HG03280 (cell line): ENCODE measurements at regions not wholly inside any gene's neighbourhood (a gene's known extent, or its start where the extent isn't known, plus 50 kb on each side); places are given as distances from the start of the nearest gene placed in this dataset.

Experiments used
- ATAC-seq: cut with Tn5 transposase; IDR thresholded peaks from one replicate; pipeline ENCODE4 v1.9.1; 2021; ENCODE audit warnings: mild to moderate bottlenecking, moderate library complexity; ENCODE audit not compliant: unreplicated experiment

DNA sequence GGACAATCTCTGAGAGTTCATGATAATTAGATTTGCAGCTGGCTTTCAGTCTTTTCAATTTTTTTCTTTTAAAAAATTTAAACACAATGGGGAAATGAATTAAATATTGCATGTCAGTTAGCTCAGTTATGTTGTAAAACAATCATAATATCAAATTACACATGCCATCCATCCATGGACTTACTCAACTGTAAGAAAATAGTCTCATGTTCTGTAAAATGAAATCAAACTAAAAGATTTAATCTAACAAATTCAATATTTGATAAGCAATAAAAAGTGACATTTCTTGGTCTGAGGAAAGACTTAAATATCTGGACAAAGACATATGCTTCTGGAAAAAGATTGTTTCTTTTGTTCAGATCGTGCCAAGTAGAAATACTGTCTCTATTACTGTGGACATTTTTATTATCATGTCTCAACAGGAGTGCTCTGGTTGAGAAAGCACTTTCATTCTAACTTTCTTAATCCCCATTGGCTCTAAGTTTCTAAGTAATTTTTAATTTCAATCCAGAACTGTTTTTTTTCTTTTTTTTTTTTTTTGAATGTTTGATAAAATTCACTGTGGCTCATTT, 179.2 kb upstream of the FAM3C start:
- no peak for ATAC-seq

DNA sequence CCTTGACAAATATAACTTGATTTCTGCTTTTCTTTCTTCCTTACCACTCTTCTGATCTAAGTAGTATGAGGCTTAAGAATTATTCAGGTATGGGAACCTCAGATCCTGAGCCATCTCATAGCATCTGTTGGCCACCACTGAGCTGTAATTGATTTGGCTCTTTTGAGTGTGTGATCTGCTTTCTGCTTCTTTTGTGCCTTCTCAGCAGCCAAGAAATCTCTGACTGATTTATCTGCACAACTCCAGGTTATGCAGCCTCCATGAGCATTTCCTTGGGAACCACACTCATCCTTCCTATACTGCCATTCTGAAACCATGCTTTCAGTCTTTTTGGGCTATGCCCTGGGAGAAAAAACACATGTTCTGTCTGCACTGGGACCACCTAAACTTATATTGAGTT, 178.0 kb upstream of the FAM3C start:
- ATAC-seq: no peak

DNA sequence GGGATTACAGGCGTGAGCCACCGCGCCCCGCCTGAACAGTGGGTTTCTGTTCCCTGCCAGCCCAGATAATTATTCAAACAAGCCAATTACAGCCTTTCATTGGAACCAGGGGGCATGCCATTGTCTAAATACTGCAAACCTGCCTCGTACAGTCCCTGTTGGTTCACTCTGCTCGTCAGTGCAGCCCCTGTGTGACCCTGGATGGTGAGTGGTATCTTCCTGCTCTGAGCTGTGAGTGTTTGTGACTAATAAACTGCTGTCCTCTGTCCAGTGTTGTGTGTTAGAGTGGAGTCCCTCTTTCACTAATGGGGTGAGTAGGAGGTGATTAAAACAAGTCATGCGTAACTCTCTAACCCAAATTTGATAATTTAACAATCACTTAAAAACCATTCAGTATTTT, 176.5 kb upstream of the FAM3C start:
- no peak for ATAC-seq

DNA sequence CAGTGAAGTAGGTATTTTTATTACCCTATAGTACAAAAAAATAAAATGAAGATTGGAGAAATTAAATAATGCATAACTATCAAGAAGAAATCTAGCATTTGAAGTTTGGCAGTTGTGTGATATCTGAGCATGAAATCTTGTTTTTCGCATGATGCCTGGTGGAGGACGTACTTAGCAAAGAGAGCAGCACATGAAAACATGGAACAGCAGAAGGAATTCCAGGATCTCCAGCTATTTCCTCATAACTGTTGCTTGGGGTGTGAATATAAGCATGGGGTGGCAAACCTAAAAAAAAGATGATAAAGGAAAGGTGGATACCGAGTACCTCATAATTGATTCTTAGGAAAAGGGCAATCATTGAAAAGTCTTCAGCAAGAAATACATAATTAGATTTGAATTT, 174.3 kb upstream of the FAM3C start:
- no peak for ATAC-seq

DNA sequence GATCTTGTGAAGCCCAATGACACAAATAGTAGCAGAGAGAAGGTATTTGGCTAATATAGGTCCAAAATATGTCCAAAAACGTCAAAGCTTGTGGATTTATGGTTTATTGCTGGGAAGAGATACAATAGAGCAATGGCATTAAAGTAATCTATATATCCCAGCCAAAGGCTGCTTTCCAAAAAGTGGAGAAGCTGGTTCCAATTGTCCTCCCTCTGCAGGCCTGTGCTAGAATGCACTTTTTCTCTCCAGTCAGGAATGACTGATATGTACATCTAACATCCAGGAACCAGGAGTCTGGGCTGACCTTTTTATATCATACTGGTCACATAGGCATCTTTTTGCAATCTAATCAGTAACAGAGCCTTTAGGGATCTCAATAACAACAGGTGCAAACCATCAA, 167.1 kb upstream of the FAM3C start:
- ATAC-seq: no peak

DNA sequence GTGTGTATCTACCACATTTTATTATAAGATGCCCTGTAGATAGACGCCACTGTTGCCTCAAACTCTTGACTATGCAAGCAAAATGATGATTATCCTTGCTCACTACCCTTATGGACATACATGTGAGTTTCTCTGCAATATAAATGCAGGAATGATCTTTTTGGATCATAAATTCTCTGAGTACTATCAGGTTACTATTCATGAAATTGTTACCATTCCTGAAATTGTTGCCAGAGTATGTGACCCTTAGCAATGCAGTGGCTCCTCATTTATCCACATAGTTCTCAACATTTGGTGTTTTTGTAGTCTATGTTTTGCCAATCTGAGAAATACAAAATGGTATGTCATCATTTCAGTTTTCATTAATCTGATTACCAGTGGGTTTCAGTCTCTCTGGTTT, 166.2 kb upstream of the FAM3C start:
- ATAC-seq: no peak

DNA sequence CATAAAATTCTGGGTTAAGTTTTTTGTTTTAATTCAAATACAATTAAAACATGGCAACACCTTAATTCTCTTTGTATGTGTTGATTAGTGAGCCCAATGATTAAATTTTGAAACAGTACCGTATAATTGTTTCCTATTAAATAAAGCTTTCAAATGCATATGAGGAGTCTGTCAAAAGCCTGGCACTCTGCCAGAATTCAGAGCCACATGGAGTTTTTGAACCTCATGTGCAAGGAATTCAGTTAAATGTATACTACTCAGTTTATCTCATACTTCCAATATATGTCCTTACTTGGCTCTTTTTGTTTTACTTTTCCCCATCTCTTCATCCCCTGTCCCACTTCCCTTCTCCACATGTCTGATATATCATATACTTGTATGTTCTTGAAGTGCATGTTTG, 165.6 kb upstream of the FAM3C start:
- no peak for ATAC-seq

DNA sequence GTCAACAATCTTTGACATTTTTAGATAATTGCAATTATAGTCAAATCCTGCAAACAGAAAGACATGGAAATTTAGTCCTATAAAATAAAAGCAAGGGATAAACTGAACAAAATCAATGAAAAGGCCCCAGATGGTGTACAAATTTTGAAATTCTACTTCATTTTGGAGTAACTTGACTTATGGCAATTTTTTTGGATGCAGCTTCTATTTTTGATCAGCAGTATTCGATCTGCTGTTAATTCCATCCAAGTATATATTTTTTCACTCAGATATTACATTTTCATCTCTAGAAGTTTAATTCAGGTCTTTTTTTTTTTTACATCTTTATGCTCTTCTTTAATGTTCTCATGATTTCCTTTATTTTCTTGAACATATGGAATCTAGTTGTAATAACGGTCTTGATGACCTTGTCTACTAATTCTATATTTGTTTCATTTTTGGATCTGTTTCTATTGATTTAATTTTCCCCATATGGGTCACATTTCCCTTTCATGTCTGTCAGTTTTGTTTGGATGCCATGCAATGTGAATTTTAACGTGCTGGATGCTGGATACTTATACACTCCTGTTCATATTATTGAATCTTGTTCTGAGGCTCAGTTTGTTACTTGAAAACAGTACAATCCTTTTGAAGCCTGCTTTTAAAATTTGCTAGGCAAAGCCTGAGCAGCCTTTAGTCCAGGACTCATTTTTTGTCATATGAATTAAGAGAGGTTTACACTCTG, 164.3 kb upstream of the FAM3C start:
- ATAC-seq: no peak

DNA sequence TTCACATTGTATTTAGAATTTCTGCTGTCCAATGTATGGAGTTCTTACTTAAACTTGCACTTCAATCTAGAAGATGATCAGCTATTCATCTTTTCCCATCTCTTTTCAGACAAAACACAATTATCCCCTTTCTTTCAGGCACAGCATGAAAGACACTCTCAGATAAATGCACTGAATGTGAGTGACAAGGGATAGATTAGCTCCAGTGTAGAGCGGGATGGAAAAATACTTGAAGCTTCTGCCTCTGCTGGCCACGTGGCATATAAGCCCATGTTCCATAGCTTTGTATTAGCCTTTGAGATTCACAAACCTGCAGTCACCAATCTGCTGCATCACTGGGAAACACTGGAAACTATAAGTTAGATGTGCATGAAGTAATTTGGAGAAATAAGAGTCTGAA, 162.2 kb upstream of the FAM3C start:
- ATAC-seq: no peak

DNA sequence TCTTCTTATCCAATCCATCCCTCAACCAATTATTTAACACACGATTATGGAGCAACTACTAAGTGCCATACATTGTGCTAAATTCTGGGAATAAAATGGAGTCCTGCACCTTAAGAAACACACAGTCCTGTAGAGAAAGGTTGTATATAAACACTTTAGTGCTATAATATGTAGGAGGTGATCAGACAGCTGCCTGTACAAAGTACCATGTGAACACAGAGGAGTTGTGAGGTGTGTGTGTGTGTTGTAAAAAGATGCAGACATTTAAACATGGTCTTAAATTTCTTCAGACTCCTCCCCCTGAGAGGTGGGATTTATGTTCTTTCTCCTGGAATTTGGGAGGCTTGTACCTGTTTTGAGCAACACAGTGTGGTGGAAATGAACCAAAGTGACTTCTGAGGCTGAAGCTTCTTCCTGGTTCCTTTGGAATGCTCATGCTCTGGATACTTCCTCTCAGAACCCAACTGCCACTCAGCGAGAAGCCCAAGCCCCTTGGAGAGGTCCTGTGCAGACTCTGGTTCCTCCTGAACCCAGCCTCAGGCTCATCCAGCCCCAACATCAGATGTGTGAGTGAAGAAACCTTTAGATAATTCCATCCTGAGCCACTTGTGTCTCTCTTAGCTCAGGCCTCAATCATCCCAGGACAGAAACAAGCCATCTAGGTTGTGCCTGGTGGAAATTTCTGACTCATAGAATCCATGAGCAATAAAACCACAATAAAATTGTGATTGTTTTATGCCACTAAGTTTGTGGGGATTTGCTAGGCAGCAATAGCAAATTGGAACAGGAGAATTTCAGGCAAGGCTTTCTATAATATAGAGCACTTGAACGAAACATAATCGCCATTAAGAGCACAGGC, 161.2 kb upstream of the FAM3C start:
- no peak for ATAC-seq

DNA sequence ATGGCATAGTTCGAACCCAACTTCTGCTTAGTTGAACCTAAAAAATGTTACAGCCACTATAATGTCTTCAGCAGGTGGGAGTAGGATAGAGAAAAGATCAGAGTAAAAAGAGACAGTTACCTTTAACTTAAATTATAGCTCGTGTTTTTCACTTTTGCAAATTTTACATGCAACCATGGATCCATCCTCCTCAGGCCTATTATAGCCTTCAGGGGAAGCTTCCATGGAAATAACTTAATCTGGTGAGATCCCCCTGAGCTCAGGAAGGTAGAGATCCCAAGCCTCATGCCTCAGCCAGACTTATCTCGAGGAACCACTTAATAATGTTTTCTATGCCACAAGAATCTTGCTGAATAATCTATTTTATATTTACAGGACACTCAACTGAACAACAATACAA, 159.4 kb upstream of the FAM3C start:
- no peak for ATAC-seq

DNA sequence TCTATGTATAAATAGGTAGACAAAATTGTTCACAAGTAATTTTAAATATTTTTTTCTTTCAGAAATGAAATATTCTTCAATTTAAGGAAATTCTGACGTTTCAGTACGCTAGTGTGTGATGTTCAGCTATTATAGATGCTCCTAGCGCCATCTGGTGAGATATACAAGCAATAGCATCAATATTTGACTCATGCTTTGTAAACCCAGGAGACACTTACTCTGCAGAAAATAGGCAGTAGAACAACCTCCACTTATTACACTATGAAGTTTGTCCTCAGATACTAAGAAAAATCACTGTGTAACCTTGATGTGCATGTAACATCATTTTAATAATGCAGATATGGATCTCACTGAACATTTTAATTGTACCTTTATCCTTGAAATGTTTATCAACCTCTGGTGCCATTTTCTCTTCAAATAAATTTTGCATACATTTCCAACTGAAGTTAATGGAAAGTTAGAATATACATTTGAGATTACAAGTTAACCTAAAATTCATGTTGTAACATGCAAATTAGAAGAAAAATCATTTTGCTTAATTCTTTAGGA, 151.5 kb upstream of the FAM3C start:
- peak; percentile 66 for ATAC-seq

DNA sequence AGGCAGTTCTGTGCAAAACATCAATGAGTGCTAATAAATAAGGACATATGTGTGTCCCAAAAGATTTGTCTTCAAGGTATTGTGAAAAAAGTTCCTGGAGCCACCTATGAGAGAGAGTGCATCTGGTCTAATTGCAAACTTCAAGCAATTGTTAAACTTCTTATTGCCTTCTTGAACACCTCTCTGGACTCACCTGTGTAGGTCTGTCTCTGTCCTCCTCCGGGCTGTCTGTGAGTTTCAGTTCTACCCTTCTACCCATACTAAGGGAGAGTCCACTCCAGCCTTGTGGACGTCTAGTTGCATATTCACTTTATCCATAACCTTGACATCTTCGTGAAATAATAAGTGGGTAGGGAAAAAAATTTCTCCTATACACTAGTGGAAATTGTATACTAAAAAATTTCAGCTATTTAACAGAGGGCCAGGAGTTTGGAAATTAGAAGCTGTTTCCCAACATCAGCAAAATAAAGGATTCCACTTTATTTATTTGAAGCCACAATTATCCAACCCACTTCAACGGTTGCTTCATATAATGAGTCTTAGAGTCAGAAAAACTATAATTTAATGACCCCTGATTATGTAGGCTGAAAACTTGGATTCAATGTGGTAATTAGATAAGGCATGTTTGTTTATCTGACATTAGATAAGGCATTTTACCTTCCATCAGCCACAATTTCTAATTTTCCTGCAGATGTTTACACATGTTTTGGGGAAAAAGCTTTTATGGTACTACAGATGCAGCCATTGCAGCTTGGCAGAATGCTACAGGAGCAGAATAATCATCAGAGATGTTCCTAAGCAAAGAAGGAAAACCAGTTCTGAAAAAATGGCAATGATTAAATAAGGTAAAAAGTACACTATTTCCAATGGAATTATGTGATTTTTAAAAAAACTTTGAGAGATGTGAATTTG, 150.8 kb upstream of the FAM3C start:
- no peak for ATAC-seq

DNA sequence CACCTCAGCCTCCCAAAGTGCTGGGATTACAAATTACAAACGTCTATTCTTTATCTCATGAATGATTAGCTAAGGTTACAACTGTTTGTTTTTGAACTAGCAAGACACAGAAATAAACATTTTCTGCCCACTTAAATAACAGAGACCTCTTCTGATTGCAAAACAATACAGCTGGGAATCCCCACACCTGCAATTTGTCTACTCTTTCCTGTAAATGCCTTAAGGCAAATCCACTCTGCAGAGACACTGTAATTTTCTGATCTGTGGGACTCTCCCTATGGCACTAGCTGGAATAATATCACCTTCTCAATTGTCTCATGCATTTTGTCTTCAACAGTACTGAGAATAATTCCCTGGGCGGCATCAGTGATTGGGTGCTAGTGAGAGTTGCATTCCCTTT, 149.3 kb upstream of the FAM3C start:
- no peak for ATAC-seq

DNA sequence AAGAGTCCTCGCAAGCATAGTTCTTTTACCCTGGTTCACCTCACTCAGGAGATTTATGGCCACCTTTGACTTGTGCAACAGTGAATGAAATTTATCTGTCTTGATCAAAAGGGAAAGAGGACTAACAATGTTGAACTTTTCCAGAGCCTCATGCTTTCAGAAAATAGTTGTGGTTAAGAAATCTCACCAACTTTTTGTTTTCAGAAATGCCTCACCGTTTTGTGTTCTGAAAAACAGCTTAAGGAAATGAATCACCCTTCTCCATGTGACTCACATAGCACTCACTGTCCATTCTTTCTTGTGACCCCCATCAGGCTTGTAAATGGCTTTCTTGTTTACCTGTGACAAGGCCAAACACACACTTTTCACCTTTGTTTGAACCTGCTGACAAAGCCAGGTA, 148.6 kb upstream of the FAM3C start:
- no peak for ATAC-seq

DNA sequence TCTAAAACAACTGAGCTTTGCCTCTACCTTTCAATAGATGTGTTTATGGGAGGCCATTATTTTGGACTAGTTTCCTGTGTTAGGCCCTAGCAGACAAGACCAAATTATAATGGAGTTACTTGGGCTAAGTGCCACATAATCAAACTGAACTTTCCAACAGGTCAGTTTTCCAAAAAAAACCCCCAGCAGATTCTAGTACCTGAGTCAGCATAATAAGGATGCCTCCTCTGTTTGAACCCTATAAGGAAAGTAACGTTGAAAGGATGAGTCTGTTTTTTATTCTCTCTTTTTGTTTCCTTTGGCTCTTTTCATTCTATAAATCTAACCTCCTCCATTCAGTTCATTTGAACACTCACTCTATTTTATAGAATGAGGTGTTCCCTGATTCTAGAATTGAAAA, 148.1 kb upstream of the FAM3C start:
- ATAC-seq: no peak

DNA sequence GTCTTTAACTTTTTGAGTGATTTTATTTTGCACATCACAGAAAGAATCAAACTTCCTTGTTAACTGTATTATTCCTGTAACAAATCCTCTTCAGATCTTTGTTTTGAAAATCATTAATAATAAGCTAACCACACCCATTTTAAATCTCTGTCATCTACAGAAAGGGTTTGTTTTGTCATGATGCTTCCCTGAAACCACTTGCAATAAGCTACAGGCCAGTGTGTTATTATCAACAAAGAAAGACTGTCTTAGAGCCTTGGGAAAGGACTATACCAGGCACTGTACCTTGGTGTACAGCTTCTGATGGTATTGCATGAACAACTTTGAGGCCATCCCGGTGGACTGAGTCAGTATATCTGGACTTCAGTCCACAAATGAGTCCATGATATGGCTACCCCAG, 145.3 kb upstream of the FAM3C start:
- ATAC-seq: no peak

DNA sequence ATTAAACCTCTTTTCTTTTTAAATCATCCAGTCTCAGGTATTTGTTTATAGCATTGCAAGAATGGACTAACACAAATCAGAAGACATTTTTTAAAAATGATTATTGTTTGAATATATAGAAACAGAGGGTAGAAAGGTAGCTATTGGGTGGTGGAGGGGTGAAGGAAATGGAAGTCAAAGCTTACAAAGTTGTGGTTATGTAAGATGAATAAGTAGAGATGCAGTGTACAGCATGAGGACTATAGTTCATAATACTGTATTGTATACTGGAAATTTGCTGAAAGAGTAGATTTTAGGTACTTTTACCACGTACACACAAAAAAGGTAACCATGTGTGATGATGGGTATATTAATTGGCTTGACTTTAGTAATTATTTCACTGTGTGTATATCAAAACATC, 144.0 kb upstream of the FAM3C start:
- ATAC-seq: no peak

DNA sequence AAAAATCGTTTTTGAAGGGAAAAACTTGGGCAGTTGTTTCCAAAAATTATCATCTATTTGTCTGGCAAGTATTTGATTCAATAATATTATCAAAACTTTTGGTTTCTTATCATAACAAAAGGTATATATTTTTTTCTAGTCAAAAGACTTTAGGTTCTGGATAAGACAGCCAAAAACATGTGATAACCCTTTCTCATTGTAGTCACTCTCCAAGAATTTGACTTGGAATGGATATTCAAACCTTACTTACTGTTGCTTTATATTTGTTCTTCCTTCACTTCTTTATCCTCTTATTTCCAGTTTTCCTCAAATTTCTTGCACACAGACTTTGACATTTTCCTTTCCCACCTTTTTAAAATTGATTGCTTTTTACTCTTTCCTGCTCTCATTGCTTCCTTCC, 140.9 kb upstream of the FAM3C start:
- no peak for ATAC-seq

DNA sequence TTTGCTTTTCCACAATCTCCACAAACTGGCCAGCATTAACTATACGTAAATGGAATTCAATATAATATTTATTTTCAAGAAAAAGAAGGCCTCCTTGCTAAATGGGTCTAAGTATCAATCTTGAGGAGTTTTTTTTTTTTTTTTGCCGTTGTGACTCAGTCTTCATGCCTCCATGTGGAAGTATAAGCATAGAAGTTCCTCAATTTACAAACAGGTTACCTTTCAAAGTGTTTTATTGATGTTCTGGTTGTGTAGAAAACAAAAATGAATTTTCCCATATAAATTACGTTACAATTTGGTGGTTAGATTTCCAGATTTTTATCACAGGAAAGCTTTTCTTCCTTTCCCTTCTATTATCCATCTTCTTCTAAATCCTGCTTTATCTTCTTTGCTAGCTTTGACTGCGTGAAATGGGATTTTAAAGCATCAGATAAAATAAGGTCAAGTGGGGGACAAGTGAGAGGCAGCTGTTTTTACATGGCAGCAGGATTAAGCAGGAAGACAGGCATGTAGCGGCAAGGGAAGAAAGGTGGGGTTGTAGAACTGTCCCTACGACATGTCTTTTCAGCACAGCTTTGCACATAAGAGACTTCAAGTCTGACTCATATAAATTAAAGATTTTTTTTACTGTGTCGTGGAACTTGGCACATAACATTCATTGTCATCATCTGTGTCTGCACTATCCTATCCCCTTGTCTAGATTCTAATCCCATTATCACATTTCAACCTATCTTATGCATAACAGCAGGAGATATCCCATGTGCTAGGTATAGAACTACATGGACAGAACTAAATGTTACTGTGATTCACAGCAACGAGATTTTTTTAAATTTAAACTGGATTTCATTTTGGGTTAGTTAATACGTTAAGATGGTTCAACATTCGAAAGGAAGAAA, 135.3 kb upstream of the FAM3C start:
- ATAC-seq: no peak
